NCI-H146 treated with DMSO at 0.1 percent for 48 hours (cell line): ENCODE measurements at regions not wholly inside any gene's neighbourhood (a gene's known extent, or its start where the extent isn't known, plus 50 kb on each side); places are given as distances from the start of the nearest gene placed in this dataset.

Experiments used
- DNase-seq: peaks from one replicate; lab custom pipeline; 2025; ENCODE audit not compliant: unreplicated experiment; lab: John Stamatoyannopoulos, UW

DNA sequence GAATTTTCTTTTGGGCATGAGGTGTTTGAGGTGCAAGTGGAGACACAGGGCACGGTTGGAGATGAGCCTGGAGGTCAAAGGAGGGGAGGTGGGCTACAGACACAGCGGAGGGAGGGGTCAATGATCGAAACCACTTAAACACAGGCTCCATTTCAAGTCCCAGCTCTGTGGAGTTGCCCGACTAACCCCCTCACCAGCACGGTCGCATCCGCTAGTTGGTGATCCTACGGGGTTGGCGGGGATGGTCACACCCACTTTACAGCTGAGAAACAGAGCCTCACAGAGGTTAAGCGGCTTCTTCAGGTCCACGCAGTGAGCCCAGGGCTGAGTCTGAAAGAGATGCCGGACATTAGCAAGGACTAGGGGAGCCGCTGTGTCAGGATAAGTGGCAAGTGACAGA, 60.1 kb upstream of the RUNX3 start:
- DNase-seq = no peak

DNA sequence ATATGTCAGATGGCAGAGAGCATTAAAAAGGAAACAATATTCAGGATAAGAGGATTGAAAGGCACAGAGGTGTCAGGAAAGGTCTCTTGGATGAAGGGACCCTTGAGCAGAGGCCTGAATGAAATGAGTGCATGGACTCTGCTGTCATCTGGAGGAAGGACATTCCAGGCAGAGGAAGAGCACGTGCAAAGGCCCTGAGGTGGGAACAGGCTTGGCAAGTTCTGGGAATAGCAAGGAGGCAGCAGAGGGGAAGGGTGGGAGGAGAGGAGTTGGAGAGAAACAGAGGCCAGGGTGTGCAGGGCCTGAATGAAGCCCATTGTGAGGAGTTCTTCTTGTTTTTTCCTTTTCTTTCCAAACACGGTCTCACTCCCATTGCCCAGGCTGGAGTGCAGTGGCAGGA, 59.0 kb upstream of the RUNX3 start:
- DNase-seq = no peak

DNA sequence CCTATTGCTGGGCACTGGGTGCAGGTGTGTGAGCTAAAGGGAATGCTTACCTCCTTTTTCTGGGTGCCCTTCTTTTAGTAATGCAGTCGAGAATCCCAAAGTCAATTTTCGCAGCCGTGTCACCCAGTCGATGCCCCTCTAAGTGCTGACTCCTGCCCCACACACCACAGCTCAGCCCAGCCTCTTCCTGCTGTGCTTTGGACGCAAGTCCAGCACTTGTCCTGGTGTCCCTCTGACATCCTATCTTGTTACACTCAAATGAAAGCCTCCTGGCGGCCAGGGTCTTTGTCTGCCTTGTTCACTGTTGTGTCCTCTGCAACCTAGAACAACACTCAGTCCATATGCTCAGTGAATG, 58.5 kb upstream of the RUNX3 start:
- no peak for DNase-seq

DNA sequence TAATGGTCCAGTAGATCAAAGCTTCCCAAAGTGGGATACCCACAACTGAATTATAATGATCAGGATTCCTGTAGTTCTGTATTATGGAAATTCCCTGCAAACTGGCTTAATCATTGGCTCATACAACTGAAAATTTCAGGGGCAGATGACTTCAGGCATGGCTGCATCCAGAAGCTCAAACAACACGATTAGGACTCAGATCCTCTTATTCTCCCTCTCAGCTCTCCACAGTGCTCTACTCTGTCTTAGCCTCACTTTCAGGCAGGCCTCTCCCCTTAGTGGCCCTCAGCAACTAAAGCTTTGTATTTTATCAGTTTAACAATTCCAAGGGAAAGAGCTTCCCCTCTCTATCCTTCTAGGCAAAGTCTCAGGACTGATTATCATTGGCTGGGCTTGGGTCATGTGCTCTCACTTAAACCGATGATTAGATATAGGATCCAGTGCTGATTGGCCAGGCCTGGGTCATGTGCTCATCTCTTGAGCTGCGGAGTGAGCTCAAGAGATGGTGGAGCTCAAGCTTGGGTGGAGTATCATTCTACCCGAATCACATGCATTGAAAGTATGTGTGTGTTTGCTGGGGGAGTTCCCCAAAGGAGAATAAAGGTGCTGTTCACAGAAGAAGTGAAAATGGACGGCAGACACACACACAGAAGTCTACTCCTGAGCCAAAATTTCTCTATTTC, 57.9 kb upstream of the RUNX3 start:
- no peak for DNase-seq

DNA sequence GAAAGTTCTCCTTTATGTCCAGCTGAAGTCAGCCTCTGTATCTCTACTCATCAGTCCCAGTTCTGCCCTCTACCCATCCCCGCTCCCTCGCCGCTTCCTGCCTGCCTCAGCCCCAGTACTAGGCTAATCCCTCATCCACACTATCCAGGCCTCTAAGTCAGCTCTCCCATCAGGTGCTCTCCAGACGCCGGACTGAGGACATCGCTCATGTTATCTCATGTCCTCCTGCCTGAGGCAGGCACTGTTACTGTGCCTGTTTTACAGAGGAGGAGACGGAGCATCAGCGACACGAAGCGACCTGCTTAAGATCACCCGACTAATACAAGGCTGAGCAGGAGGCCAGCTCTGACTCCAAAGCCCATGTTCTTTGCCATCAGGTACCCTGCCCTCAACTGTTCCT, 57.3 kb upstream of the RUNX3 start:
- no peak for DNase-seq

DNA sequence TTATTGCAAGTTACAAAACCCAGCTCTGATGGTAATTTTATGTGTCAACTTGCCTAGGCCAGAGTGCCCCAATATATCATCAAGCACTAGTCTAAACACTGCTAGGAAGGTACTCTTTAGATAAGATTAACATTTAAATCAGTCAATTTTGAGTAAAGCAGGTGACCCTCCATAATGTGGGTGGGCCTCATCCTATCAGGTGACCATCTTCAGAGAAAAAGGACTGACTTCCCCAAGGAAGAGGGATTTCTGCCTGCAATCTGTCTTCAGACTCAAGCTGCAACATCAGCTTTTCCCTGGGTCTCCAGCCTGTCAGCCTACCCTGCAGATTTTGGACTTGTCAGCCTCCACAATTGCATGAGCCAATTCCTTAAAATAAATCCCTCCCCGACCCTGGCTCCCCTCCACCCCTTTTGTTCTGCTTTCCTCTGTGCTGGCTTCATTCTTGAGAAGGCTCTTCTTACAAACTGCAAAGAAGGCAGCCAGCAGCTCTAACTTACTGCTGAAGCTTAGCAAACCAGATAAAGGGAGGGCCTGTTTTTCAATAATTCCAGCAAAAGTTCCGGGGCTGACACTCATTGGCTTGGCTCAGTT, 56.4 kb upstream of the RUNX3 start:
- no peak for DNase-seq

DNA sequence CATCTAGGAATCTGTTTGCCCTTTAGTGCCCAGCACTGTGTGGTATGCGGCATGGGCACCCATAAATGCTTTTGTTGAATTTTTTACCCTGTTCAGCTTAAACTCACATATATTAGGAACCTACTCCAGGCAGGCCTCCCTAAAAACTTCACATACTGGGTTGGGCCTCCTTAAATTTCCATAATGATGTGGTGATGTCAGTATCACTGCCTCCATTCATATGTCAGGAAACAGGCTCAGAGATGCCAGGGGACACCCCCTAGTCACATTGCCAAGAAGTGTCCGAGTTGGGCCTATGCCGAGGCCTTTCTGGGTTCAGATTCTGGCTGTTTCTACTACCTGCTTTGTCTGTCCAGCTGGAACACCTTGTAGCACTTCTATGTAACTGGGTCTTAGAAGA, 55.7 kb upstream of the RUNX3 start:
- DNase-seq = no peak

DNA sequence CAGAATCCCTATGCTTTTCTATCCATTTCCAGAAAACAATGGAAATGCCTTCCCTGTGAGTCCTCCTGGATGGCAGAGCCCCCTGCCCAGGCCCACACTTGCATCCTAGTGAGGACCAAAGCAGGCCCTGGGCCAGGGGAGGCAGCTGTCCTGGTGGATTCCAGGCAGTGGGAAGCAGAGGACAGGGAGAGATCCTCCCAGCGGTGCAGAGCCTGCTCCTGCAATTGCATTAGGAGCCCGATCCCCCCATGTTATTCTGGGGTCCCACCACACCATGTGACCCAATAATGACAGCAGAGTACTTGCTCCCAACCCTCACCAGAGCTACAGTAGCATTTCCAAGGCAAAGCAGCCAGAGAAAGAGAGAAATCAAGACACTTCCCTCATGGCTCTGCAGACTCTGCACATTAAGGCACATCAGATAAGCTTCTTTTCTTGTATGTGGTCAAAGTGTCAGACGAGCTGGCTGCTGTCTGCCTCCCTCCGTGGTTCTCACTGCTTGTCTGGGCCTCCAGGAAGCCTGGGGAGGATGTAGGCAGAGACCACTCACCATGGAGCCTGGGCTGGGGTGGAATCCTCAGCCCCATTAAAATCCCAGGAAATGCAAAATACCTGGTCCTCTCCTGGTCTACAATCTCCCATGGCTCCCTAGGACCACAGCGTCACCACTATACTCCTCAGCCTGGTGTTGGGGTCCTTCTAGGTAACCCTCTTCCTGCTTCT, 54.9 kb upstream of the RUNX3 start:
- no peak for DNase-seq

DNA sequence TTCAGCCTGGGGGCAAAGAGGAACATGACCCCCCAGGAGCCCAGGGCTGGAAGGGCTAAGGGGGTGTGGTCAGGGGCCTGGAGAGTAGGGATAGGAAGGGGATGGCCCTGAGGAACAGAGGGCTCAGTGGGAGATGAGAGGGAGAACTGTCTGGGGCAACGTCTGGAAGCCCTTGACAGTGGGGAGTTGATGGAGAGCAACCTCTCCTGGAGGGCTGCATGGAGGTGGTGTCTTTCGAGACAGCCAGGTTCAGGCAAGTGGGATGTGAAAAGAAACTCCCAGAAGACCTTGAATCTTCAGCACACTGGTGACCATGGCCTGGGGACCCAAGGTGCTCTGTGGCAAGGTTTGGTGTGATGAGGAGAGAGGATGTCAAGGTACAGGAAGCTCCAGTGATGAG, 54.2 kb upstream of the RUNX3 start:
- no peak for DNase-seq

DNA sequence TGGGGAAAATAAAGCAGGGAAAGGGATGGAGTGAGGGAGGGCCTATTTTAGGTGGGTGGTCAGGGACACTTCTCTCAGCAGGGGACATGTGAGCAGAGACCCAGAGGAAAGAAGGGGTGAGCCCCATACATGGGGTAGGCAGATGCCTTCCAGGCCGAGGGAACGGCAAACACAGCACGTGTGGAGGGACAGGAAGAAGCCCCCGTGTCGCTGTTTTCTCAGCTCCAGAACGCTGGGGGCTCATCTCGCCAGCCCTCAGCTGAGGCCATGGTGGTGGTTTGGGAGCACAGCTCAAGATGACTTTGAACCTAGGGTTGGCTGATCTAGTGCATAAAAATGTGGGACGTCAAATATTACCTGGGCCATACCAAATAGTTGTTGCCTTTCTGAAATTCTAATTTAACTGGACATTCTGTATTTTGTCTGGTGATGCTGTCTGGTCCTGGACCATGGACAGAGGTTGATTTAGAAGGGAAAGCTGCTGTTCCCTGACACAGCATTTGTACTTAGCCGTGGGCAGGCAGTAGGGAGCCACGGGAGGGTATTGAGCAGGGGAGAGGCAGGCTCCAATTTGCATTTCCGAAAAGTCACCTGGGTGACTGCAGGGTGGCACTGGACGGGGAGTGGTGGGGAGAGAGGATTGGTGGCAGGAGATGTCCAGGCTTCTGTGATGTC, 53.1 kb upstream of the RUNX3 start:
- no peak for DNase-seq

DNA sequence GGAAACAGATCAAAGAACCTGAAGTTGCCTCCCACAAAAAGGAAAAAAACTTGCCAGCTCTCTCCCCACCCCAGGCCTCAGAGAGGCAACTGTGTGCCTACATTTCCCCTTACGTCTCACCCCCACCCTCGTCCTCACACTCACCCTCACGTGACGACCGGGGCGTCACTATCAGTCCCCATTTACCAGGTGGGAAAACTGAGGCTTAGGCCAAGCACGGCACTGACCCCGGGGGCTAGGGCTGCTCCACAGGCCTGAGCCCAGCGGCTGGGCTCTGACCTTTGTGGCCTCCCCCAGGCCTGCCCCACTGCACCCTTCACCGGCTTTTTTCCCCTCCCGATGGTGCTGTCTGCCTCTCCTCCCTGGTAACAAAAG, 51.5 kb upstream of the RUNX3 start:
- DNase-seq = no peak

DNA sequence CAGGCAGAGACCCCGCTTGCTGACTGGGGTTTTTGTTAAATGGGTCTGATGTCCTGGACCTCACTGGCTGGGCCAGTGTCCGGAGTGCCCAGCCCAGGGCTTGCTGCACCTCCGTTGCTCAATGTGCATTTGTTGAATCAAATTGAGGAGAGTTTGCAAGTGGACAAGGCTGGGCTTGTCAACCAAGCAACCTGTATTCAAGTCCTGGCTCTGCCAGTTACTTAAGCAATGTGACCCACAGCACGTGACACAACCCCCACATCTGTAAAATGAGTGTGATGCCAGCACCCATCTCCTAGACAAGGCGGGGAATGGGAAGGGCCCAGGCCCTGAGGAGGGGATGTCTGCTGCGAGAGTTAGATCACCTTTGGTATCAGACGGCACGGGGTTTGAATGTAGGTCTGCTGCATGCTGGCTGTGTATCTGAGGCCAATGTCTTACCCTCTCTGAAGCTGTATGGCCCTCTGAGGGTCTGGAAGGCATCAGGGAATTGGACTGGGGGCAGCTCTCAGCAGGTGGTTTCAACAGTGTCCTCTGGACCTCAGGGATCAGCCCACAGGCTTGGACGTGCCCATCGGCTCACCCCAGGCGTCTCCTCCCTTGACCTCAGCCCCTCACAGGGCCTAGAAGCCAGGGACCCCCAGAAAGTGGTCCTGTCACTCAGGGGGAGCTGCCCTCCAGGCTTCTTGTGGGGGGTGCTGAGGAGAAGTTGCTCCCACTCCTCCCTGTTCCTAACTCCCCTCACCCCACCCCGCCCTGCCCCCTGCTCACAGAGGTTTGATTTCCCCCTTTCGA, 51.0 kb upstream of the RUNX3 start:
- DNase-seq = no peak
